PC-9 (cell line): ENCODE measurements at regions not wholly inside any gene's neighbourhood (a gene's known extent, or its start where the extent isn't known, plus 50 kb on each side); places are given as distances from the start of the nearest gene placed in this dataset.

Experiments
- BruUV-seq: library from RNA; stranded (reverse); fragments of 400-500 nt; replicated peaks from 2 replicates; lab custom pipeline; 2021; lab: Mats Ljungman, UMichigan
- CTCF ChIA-PET: fragments of 300-600 bp; sonication (Branson Sonifier 250); formaldehyde crosslinking; loops from one replicate; lab custom pipeline; 2022; ENCODE audit warnings: antibody characterized with exemption; lab: Charles Lee
- POLR2A ChIA-PET: fragments of 300-600 bp; sonication (Branson Sonifier 250); formaldehyde crosslinking; loops from one replicate; lab custom pipeline; 2022; ENCODE audit warnings: antibody characterized with exemption; ENCODE audit not compliant: unreplicated experiment; lab: Charles Lee
- DNase-seq, 2 experiments: peaks; one replicate each; pipeline versions ENCODE4 v3.0.0 to v3.0.0-alpha.2; 2015 to 2022; ENCODE audit warnings: mixed read lengths in 1 of 2
- H2AFZ ChIP-seq: fragments of 200-600 bp; sonication (generic); 2 replicates; pipeline ENCODE4 v1.8.1; 2017; ENCODE audit warnings: antibody characterized with exemption
- H3F3A ChIP-seq: fragments of 200-600 bp; sonication (generic); 2 replicates; pipeline ENCODE4 v1.8.1; 2017; ENCODE audit warnings: antibody characterized with exemption, mild to moderate bottlenecking, low read depth; ENCODE audit not compliant: insufficient read depth
- H3K27ac ChIP-seq: fragments of 200-600 bp; sonication (generic); 2 replicates; pipeline ENCODE4 v1.6.1; 2016; ENCODE audit warnings: mixed run types
- H3K27me3 ChIP-seq: fragments of 200-600 bp; sonication (generic); 2 replicates; pipeline ENCODE4 v1.6.1; 2016; ENCODE audit warnings: low read depth, mixed run types; ENCODE audit not compliant: insufficient read depth
- H3K36me3 ChIP-seq: fragments of 200-600 bp; sonication (generic); 2 replicates; pipeline ENCODE4 v1.6.1; 2016; ENCODE audit warnings: low read depth, mixed run types
- H3K4me1 ChIP-seq: fragments of 200-600 bp; sonication (generic); replicated peaks from 2 replicates; pipeline ENCODE4 v1.6.1; 2016; ENCODE audit warnings: mixed run types; ENCODE audit not compliant: insufficient read depth
- H3K4me2 ChIP-seq: fragments of 200-600 bp; sonication (generic); 2 replicates; pipeline ENCODE4 v1.6.1; 2017; ENCODE audit warnings: mixed run types
- H3K4me3 ChIP-seq: fragments of 200-600 bp; sonication (generic); 2 replicates; pipeline ENCODE4 v1.6.1; 2016; ENCODE audit warnings: mixed run types
- H3K79me2 ChIP-seq: fragments of 200-600 bp; sonication (generic); 2 replicates; pipeline ENCODE4 v1.6.1; 2017; ENCODE audit warnings: low read depth, mixed run types
- H3K9me2 ChIP-seq: fragments of 200-600 bp; sonication (generic); 2 replicates; pipeline ENCODE4 v1.8.1; 2017; ENCODE audit warnings: mild to moderate bottlenecking; ENCODE audit not compliant: insufficient read depth
- H3K9me3 ChIP-seq: fragments of 200-600 bp; sonication (generic); 2 replicates; pipeline ENCODE4 v1.8.1; 2016; ENCODE audit warnings: low read depth; ENCODE audit not compliant: insufficient read depth
- H4K20me1 ChIP-seq: fragments of 200-600 bp; sonication (generic); 2 replicates; pipeline ENCODE4 v1.8.1; 2017; ENCODE audit not compliant: insufficient read depth
- EZH2 ChIP-seq: fragments of 200-600 bp; sonication (generic); IDR thresholded peaks from 2 replicates; pipeline ENCODE4 v1.8.0; 2017; ENCODE audit warnings: antibody characterized with exemption, low read depth
- intact Hi-C: fragments of 100-400 bp; cut with micrococcal nuclease; formaldehyde crosslinking; loops from one replicate; pipeline ENCODE4 v1.10.0; 2022; ENCODE audit not compliant: unreplicated experiment
- TF ChIP-seq, protein P1 (sequence below): fragments of 200-600 bp; sonication (generic); conservative IDR thresholded peaks from 2 replicates; pipeline ENCODE4 v1.6.1; 2017; ENCODE audit warnings: mixed run types, antibody characterized with exemption, mild to moderate bottlenecking, moderate library complexity

DNA sequence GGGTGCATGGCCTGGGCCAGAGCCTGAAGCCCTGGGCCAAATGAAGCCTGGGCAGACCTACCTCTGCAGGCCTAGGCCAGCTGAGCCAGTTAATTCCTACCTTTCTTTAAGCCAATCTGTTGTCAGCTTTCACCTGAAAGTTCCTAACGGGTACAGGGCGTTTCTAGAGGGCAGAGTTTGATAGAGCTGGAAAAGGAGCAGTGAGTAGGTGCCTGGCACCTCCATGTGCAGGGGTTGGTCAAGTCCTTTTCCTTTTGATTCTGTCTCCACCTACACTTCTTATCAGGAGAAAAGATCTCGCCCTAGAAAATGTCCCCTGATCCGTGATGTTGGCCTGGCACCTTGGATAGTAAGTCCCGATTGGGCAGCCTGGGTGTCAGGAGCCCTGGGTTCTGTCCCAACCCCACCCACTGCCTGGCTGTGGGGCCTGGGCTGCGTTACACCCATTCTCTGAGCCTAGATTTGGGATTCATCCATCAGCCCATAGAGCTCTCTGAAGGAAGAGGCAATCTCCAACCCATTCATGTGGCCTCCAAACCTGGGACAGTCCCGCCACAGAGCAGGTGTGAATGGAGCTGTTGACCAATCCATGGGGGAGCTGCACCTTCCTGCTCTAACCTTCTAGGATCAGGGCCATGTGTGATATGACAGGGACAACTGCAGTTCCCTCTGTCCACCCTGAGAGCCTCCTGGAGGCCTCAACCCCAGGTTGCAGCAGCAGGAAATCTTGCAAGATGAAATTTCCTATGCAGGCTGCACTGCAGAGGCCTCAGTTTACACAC is 304.3 kb downstream of the MATN1 start:
- Histone ChIP-seq H3K9me2 (no peaks in the 10 kb centered on the region), H3K4me1 (no peaks in the 10 kb centered on the region), H3F3A (no peaks in the 10 kb centered on the region), H3K27ac (no peak overlapping the region), H3K9me3 (no peaks in the 10 kb centered on the region), H3K27me3 (peaks cover 10% of the 10 kb centered on the region; the same call in 1 of the 2 replicates), H3K4me2 (no peak overlapping the region), H3K36me3 (no peaks in the 10 kb centered on the region), H4K20me1 (no peaks in the 10 kb centered on the region), H2AFZ (no peak overlapping the region), H3K79me2 (no peaks in the 10 kb centered on the region), H3K4me3 (no peak overlapping the region)
- POLR2A ChIA-PET: no interaction called here
- intact Hi-C loops: no loop called here
- no peak for TF ChIP-seq EZH2
- TF ChIP-seq, protein P1, sequence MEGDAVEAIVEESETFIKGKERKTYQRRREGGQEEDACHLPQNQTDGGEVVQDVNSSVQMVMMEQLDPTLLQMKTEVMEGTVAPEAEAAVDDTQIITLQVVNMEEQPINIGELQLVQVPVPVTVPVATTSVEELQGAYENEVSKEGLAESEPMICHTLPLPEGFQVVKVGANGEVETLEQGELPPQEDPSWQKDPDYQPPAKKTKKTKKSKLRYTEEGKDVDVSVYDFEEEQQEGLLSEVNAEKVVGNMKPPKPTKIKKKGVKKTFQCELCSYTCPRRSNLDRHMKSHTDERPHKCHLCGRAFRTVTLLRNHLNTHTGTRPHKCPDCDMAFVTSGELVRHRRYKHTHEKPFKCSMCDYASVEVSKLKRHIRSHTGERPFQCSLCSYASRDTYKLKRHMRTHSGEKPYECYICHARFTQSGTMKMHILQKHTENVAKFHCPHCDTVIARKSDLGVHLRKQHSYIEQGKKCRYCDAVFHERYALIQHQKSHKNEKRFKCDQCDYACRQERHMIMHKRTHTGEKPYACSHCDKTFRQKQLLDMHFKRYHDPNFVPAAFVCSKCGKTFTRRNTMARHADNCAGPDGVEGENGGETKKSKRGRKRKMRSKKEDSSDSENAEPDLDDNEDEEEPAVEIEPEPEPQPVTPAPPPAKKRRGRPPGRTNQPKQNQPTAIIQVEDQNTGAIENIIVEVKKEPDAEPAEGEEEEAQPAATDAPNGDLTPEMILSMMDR: no peak
- no peak for DNase-seq
- no TSS peak for BruUV-seq
- CTCF ChIA-PET: no interaction called here

DNA sequence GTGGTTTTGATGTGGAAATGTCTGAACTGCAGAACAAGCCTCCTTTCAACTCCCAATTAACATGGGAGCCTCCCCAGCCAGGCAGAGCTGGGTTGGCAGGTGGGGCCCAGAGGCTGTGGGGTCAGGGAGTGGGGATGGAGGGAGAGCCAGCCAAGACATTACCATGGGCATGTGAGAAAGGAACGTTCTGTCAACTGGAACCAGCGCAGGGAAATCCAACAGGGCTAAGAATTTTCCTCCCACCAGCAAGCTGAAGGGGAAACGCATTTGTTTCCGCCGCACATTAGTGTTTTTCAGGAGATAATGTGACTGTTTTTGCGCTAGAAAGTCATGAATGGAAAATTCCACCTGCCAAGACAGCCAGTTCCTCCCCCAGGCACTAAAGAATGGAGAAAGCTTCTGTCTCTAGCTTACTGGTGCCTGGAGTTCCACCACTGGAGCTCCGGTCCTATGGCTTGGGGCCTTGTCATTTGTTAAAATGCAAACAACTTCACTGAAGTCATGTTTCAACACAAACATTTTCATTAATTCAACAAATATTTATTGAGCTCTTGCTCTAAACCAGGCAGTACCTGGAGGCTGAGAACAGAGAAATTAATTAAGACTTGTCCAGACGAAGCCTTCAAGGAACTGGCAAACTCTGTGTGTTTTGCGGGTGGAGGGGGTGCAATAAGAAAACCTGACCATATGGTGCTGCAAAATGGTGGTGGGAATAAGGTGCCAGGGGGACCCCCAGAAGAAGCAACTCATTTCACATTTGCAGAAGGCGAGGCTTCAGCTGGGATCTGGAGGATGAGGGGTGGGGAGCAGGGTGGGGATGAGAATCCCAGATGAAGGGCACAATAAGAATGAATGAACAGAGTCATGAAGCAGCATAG is 305.1 kb downstream of the MATN1 start:
- DNase-seq: no peak
- Histone ChIP-seq H2AFZ (no peak overlapping the region), H4K20me1 (no peaks in the 10 kb centered on the region), H3K9me2 (no peaks in the 10 kb centered on the region), H3K79me2 (no peaks in the 10 kb centered on the region), H3K4me3 (no peak overlapping the region), H3K36me3 (no peaks in the 10 kb centered on the region), H3K4me2 (no peak overlapping the region), H3K27ac (no peak overlapping the region), H3K4me1 (no peaks in the 10 kb centered on the region), H3K27me3 (0 out of 2 replicates have a peak, but pooled peaks cover 7% of the 10 kb centered on the region), H3K9me3 (no peaks in the 10 kb centered on the region), H3F3A (no peaks in the 10 kb centered on the region)
- BruUV-seq: no TSS peak
- intact Hi-C loops: no loop called here
- ChIA-PET POLR2A (no interaction called here), CTCF (no interaction called here)
- TF ChIP-seq, protein P1: no peak
- TF ChIP-seq EZH2: no peak

DNA sequence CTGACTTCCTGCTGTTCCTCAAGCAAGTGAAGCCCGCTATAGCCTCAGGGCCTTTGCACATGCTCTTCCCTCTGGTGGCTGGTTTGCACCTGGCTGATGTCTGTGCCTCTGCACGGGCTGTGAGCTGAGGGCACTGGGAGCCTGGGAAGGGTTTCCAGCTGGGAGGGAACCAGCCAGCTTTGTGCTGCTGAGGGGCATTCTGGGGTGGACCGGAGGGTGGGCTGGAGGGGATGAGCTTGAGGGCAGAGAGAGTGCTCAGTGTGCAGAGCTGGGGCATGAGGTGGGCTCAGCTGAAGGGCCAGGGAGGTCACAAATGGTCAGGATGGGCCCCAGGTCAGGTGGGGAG is 305.7 kb downstream of the MATN1 start:
- Histone ChIP-seq H2AFZ (no peak overlapping the region), H3K9me3 (no peaks in the 10 kb centered on the region), H3K27me3 (0 out of 2 replicates have a peak, but pooled peaks cover under 1% of the 10 kb centered on the region), H3K36me3 (no peaks in the 10 kb centered on the region), H3K4me2 (no peak overlapping the region), H3F3A (no peaks in the 10 kb centered on the region), H3K79me2 (no peaks in the 10 kb centered on the region), H3K4me3 (no peak overlapping the region), H3K4me1 (no peaks in the 10 kb centered on the region), H3K9me2 (no peaks in the 10 kb centered on the region), H3K27ac (no peak overlapping the region), H4K20me1 (no peaks in the 10 kb centered on the region)
- intact Hi-C loops: no loop called here
- ChIA-PET CTCF (no interaction called here), POLR2A (no interaction called here)
- no TSS peak for BruUV-seq
- no peak for DNase-seq
- TF ChIP-seq EZH2: no peak
- TF ChIP-seq, protein P1: no peak
